Activated CD4-positive, alpha-beta memory T cell treated with anti-CD3 and anti-CD28 coated beads for 36 hours (primary cell): ENCODE measurements at regions not wholly inside any gene's neighbourhood (a gene's known extent, or its start where the extent isn't known, plus 50 kb on each side); places are given as distances from the start of the nearest gene placed in this dataset.

ENCODE experiments used
- CTCF ChIA-PET: fragments of 350-600 bp; sonication (Branson Sonifier 250); formaldehyde crosslinking; loops from one replicate; lab custom pipeline; 2021; ENCODE audit warnings: antibody characterized with exemption, inconsistent platforms; lab: Charles Lee
- POLR2A ChIA-PET: fragments of 350-600 bp; sonication (Branson Sonifier 250); formaldehyde crosslinking; loops from one replicate; lab custom pipeline; 2021; ENCODE audit warnings: antibody characterized with exemption; lab: Charles Lee
- DNase-seq: peaks from one replicate; pipeline ENCODE4 v3.0.0-alpha.2; 2020
- H3K27ac Mint-ChIP-seq: one replicate; pipeline ENCODE4 v1.8.0; 2021; ENCODE audit warnings: mixed read lengths
- H3K27me3 Mint-ChIP-seq: one replicate; pipeline ENCODE4 v1.8.0; 2021; ENCODE audit warnings: mixed read lengths
- H3K36me3 Mint-ChIP-seq: one replicate; pipeline ENCODE4 v1.8.0; 2021; ENCODE audit warnings: mixed read lengths
- H3K4me1 Mint-ChIP-seq: one replicate; pipeline ENCODE4 v1.8.0; 2021; ENCODE audit warnings: low read depth, mixed read lengths
- H3K4me3 Mint-ChIP-seq: one replicate; pipeline ENCODE4 v1.8.0; 2021; ENCODE audit warnings: mild to moderate bottlenecking, mixed read lengths
- H3K9me3 Mint-ChIP-seq: one replicate; pipeline ENCODE4 v1.8.0; 2021; ENCODE audit warnings: mixed read lengths
- intact Hi-C: fragments of 100-400 bp; cut with micrococcal nuclease; formaldehyde crosslinking; loops from one replicate; pipeline ENCODE4 v1.15.1; 2023

DNA sequence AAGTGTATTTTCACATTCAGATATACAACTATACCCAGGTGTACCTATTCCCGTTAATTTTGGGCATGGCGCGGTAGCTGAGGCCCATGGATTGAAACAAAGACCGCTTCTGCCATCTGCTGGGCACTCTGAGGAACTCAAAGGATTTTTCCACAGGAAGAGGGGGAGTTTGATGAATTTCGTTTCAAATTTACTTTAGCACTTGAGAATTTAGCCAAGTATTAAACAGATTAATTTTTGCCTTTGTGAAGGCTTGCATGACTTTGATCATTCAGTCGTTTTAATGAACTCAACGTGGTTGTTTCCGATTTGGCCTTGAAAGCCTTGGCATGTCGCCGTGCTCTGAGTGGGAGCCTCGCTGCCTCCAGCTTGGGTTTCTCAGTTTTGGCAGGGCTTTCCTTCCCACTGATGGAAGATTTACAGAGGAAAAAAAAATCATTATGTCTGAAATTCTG, 153.2 kb upstream of the DDHD1 start:
- Mint-ChIP-seq H3K27ac (peak overlapping the region; percentile 40), H3K4me1 (peaks cover 6% of the 10 kb centered on the region), H3K4me3 (peak overlapping the region; percentile 55), H3K27me3 (peaks cover 1% of the 10 kb centered on the region), H3K36me3 (peaks cover 3% of the 10 kb centered on the region), H3K9me3 (peaks cover 6% of the 10 kb centered on the region)
- intact Hi-C loops = loop anchor here (1.0 to 5.0 kb wide), 3 partner anchors 251 to 483 kb away; no protein-coding TSS in a partner anchor
- peak; percentile 58 for DNase-seq
- POLR2A ChIA-PET = no interaction called here
- CTCF ChIA-PET = interaction anchor here (0.7 to 4.1 kb wide), 17 partner anchors 11 to 1530 kb away, joined by 3 to 56 read pairs (median 4); no protein-coding TSS in a partner anchor

DNA sequence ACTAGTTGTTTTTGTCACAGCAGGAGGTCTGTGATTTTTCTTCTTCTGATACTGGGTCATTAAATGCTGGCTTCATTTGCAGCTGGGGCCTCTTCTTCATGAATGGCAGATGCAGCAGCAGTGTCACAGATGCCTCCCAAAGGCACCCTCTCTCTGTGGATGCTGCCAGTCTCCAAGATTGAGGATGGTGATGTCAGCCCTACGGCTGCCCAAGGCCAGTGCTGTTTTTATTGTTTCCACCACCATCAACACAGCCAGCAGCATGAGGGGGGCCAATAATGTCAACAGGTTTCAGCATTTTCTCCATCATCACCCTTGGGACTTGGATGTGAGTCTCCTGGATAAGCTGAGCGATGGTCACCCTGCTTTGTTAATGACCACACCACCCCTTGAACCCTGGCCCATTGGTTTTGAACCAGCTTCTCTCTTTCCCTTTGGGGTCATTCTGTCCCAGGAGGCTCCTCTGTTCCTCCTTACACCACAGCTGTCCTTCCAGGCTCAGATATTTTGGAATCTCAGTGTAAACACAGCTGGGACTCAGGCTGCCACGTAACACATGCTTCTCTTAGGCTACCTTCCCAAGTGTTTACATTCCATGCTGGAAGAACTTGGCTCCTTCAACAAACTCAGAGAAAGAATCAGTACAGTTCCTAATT, 151.7 kb upstream of the DDHD1 start:
- H3K27ac Mint-ChIP-seq = no peak overlapping the region
- no peak overlapping the region for H3K4me3 Mint-ChIP-seq
- no peak for DNase-seq
- ChIA-PET POLR2A (no interaction called here), CTCF (interaction anchor here (0.6 to 4.1 kb wide), 11 partner anchors 9 to 482 kb away, joined by 3 to 56 read pairs (median 4); no protein-coding TSS in a partner anchor)
- intact Hi-C loops = loop anchor here (5.0 kb wide), 1 partner anchor 343 kb away; no protein-coding TSS in a partner anchor
- no peaks in the 10 kb centered on the region for H3K9me3 Mint-ChIP-seq
- peaks cover 1% of the 10 kb centered on the region for H3K27me3 Mint-ChIP-seq
- peaks cover 2% of the 10 kb centered on the region for H3K36me3 Mint-ChIP-seq
- peaks cover 6% of the 10 kb centered on the region for H3K4me1 Mint-ChIP-seq

DNA sequence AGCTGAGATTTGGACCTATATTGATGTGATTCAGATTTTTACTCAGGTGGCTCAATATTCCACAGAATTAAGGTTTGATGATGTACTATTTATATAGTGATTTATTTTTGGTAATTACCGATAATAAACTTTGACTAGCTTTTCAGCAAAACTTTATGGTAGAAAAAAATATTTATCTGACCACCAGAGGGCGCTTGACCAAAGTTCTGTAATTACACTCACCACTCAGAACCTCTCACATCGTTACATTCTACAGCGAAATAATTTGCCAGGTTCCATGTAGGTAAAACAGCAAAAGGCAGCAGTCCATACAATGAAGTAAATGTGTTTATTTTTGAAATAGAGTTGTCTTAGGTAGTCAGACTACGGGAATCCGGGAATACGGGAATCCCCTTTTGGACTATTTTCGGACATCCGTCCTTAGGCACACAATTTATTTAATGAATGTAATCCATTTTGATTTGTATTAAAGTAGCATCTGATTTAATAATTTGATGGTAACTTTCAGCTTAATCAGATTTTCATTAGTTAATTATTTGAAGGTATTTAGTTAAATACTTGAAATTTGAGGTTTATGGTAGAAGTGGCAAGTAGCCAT, 143.0 kb upstream of the DDHD1 start:
- Mint-ChIP-seq H3K9me3 (no peaks in the 10 kb centered on the region), H3K27ac (no peak overlapping the region), H3K4me3 (no peak overlapping the region), H3K4me1 (peaks cover 3% of the 10 kb centered on the region), H3K27me3 (no peaks in the 10 kb centered on the region), H3K36me3 (no peaks in the 10 kb centered on the region)
- intact Hi-C loops = no loop called here
- POLR2A ChIA-PET = no interaction called here
- CTCF ChIA-PET = interaction anchor here (0.5 to 6.1 kb wide), 37 partner anchors 9 to 1052 kb away, joined by 3 to 56 read pairs (median 4); partner anchors contain the start of gene DDHD1
- no peak for DNase-seq

DNA sequence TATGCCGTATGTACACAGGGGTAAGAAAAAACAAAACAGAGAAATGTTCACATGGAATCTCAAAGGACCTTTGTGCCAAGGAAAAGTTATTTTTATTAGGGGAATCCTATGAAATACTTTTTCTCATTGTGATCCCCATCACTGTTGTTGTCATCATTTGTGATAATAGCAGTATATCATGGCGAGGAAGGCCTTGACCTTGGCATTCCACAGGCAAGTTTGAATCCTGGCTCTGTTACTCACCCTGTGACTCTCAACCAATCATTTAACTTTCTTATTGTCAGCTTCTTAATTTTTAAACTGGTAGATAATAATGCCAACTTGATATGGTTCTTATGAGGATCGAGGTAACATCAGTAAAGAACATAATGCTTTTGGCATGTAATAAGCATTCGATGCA, 142.2 kb upstream of the DDHD1 start:
- H3K36me3 Mint-ChIP-seq = no peaks in the 10 kb centered on the region
- ChIA-PET CTCF (interaction anchor here (0.6 to 6.1 kb wide), 36 partner anchors 8 to 1053 kb away, joined by 3 to 56 read pairs (median 4); partner anchors contain the start of gene DDHD1), POLR2A (no interaction called here)
- H3K27me3 Mint-ChIP-seq = no peaks in the 10 kb centered on the region
- H3K4me1 Mint-ChIP-seq = peaks cover 3% of the 10 kb centered on the region
- H3K4me3 Mint-ChIP-seq = no peak overlapping the region
- H3K27ac Mint-ChIP-seq = no peak overlapping the region
- H3K9me3 Mint-ChIP-seq = no peaks in the 10 kb centered on the region
- DNase-seq = no peak
- intact Hi-C loops = no loop called here

DNA sequence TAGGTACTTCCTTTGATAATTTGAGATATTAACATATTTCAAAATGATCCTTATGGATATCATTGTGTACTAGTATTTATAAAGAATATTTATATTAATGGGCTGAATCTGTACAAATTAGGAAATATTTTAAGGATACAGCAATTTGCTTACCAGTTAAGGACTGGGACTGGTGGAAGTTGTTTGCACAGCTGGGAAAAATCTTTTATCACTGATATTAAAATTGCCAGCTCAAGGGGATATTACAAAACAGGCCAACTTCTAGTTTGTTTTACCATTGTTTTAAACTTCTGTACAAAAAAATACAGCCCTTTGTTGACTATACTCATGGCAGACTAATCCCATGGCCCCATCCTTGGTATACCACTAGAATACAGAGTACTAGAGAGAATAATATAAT, 133.2 kb upstream of the DDHD1 start:
- no peaks in the 10 kb centered on the region for H3K27me3 Mint-ChIP-seq
- no peaks in the 10 kb centered on the region for H3K36me3 Mint-ChIP-seq
- ChIA-PET CTCF (no interaction called here), POLR2A (no interaction called here)
- no peaks in the 10 kb centered on the region for H3K4me1 Mint-ChIP-seq
- DNase-seq = no peak
- intact Hi-C loops = no loop called here
- peaks cover 9% of the 10 kb centered on the region for H3K9me3 Mint-ChIP-seq
- H3K4me3 Mint-ChIP-seq = no peak overlapping the region
- no peak overlapping the region for H3K27ac Mint-ChIP-seq

DNA sequence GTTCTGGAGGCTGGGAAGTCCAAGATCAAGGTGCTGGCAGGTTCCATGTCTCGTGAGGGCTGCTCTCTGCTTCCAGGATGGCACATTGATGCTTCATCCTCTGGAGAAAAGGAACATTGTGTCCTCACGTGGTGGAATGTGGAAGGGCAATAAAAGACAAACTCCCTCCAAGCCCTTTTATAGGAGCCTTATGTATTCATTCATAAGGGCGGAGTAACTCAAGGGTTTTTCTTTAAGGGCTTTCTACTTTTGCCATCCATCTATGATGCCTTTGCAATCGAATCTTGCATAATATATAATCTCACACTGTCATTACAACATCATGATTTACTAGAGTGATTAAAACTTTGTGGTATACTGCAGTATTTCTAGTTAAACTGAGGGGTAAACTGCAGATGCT, 132.7 kb upstream of the DDHD1 start:
- Mint-ChIP-seq H3K4me3 (no peak overlapping the region), H3K4me1 (no peaks in the 10 kb centered on the region), H3K36me3 (peaks cover under 1% of the 10 kb centered on the region), H3K9me3 (peaks cover 11% of the 10 kb centered on the region), H3K27ac (no peak overlapping the region), H3K27me3 (no peaks in the 10 kb centered on the region)
- CTCF ChIA-PET = interaction anchor here (2.6 kb wide), 1 partner anchor 10 kb away, joined by 12 read pairs; no protein-coding TSS in a partner anchor
- POLR2A ChIA-PET = no interaction called here
- intact Hi-C loops = no loop called here
- no peak for DNase-seq

DNA sequence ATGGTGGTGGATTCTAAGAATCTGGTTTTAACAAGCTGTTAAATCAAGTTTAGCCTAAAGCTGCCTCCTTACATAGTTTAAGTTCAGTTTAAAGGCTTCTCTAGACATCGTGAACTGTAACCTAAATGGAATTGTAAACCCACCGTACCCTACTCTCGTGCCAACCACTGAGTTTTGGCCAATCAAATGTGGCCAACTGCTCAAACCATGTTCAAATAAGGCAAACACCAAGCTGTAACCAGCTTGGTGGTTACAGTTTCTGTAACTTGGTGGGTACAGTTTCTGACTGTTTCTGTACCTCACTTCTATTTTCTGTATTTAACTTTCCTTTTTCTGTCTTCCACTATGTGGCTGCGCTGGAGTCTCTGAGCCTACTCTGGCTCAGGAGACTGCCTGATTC, 131.9 kb upstream of the DDHD1 start:
- intact Hi-C loops = no loop called here
- Mint-ChIP-seq H3K27ac (no peak overlapping the region), H3K4me3 (no peak overlapping the region), H3K4me1 (no peaks in the 10 kb centered on the region), H3K9me3 (peaks cover 12% of the 10 kb centered on the region), H3K36me3 (peaks cover 3% of the 10 kb centered on the region), H3K27me3 (no peaks in the 10 kb centered on the region)
- ChIA-PET POLR2A (interaction anchor here (0.6 kb wide), 1 partner anchor 318 kb away, joined by 3 read pairs; no protein-coding TSS in a partner anchor), CTCF (interaction anchor here (2.6 kb wide), 1 partner anchor 11 kb away, joined by 12 read pairs; no protein-coding TSS in a partner anchor)
- DNase-seq = no peak

DNA sequence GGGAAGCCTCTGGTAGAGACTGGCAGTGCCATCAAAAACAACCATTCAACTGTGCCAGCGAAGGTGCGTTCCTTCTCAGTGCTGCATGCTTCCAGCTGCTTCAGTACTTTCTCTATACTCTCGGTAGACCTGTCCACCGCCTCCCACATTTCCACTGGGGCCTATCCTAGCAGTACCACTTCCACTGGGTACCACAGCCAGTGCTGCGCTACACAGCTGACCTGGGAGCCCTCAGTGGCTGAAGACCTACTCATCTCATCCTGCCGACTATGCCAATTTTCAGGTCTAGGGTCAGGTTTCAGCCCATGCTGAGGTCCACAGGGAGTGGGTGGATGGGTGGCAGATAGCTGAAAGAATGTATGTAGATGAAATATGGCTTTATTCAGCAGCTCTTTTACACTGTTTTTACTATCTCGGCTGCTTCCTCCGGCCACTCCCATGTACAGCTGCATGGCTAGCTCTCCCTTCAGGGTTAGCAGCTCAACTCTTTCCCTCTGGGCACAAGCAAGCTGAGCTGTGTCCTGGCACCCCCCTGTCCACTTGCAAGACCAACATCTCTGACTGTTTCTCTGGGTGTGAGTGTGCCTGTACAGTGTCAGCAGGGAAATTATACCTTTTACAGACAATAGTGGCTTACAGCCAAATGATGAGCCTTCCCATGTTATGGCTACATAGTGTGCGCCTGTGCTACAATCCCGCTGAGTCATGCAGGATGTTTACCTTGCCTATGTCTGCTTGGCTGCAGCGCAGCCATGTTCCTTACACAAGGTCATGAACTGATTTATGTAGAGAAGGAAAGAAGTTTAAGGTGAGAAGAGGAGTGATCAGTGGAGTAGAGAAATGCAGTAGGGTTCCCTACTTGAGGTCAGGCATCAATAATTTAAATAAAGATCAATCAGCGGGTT, 125.7 kb upstream of the DDHD1 start:
- Mint-ChIP-seq H3K4me3 (no peak overlapping the region), H3K36me3 (peaks cover 3% of the 10 kb centered on the region), H3K4me1 (no peaks in the 10 kb centered on the region), H3K9me3 (peaks cover 13% of the 10 kb centered on the region), H3K27me3 (no peaks in the 10 kb centered on the region), H3K27ac (no peak overlapping the region)
- intact Hi-C loops = no loop called here
- ChIA-PET CTCF (interaction anchor here (0.9 to 1.7 kb wide), 2 partner anchors 16 to 291 kb away, joined by 3 to 6 read pairs; no protein-coding TSS in a partner anchor), POLR2A (no interaction called here)
- no peak for DNase-seq

DNA sequence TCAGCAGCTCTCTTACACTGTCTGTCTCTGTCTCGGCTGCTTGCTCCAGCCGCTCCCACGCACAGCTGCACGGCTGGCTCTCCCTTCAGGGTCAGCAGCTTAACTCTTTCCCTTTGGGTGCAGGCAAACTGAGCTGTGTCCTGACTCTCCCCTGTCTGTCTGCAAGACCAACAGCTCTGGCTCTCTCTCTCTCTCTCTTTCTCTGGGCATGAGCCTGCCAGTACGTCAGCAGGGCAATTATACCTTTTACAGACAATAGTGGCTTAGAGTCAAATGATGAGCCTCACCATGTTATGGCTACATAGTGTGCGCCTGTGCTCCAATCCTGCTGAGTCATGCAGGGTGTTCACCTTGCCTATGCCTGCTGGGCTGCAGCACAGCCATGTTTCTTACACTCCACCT, 120.5 kb upstream of the DDHD1 start:
- H3K4me1 Mint-ChIP-seq = peaks cover 2% of the 10 kb centered on the region
- peaks cover 3% of the 10 kb centered on the region for H3K9me3 Mint-ChIP-seq
- POLR2A ChIA-PET = no interaction called here
- no peak for DNase-seq
- intact Hi-C loops = no loop called here
- no peaks in the 10 kb centered on the region for H3K27me3 Mint-ChIP-seq
- CTCF ChIA-PET = no interaction called here
- H3K4me3 Mint-ChIP-seq = no peak overlapping the region
- no peak overlapping the region for H3K27ac Mint-ChIP-seq
- H3K36me3 Mint-ChIP-seq = peaks cover 6% of the 10 kb centered on the region

DNA sequence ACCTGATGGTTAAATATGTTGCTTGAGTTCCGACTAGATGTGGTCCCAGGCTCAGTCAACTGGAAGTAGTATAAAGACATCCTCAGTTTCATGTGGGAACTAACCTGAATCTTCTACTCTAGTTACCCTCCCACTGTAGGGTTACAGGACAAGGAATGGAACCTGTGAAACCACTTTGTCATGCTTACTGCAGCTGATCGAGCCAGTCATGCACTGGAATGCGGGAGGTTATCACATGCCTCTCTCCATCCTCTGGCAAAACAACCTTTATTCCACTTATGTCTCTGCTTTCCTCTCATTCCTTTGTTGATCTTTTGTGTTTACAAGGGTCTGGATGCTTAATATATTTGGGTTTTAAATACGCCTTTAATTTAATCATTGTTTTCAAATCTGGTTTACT, 111.9 kb upstream of the DDHD1 start:
- Mint-ChIP-seq H3K27ac (no peak overlapping the region), H3K36me3 (peaks cover 4% of the 10 kb centered on the region), H3K4me3 (no peak overlapping the region), H3K27me3 (no peaks in the 10 kb centered on the region), H3K4me1 (no peaks in the 10 kb centered on the region), H3K9me3 (peaks cover 13% of the 10 kb centered on the region)
- no peak for DNase-seq
- CTCF ChIA-PET = interaction anchor here (0.7 kb wide), 1 partner anchor 1187 kb away, joined by 4 read pairs; no protein-coding TSS in a partner anchor
- intact Hi-C loops = no loop called here
- POLR2A ChIA-PET = no interaction called here

DNA sequence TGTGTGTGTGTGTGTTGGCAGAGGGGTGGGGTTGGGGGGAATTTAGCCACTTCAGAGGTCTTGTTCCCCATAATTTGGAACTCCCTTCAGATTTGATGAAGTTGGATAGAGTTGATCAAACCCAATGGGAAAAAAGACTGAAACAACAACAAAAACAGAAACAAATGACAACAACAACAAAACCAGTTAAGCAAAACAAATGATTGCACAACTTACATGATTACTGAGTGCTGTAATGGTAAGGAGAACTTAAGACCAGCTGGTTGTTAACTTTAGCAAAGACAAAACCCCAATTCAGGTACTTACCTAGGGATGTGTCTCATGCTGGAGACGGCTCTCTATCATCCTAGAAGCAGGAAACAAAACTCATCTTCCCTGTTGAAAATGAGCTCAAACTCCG, 107.8 kb upstream of the DDHD1 start:
- Mint-ChIP-seq H3K27ac (no peak overlapping the region), H3K4me3 (no peak overlapping the region), H3K27me3 (no peaks in the 10 kb centered on the region), H3K4me1 (no peaks in the 10 kb centered on the region), H3K36me3 (peaks cover 5% of the 10 kb centered on the region), H3K9me3 (peaks cover 13% of the 10 kb centered on the region)
- ChIA-PET POLR2A (no interaction called here), CTCF (no interaction called here)
- no peak for DNase-seq
- intact Hi-C loops = no loop called here
